Neural crest cell (in vitro differentiated cells): ENCODE measurements at regions not wholly inside any gene's neighbourhood (a gene's known extent, or its start where the extent isn't known, plus 50 kb on each side); places are given as distances from the start of the nearest gene placed in this dataset.

Source experiments
- DNase-seq: peaks from one replicate; pipeline ENCODE4 v3.0.0; 2021; ENCODE audit warnings: low read depth, mixed read lengths, low spot score
- H3K27ac Mint-ChIP-seq: one replicate; pipeline ENCODE4 v1.8.0; 2021; ENCODE audit warnings: mild to moderate bottlenecking, mixed read lengths; ENCODE audit not compliant: unreplicated experiment
- H3K27me3 Mint-ChIP-seq: 2 replicates; pipeline ENCODE4 v1.8.0; 2021; ENCODE audit warnings: low read depth, mild to moderate bottlenecking, mixed read lengths
- H3K36me3 Mint-ChIP-seq: 2 replicates; pipeline ENCODE4 v1.8.0; 2021; ENCODE audit warnings: low read depth, mild to moderate bottlenecking, mixed read lengths
- H3K4me1 Mint-ChIP-seq: 2 replicates; pipeline ENCODE4 v1.8.0; 2021; ENCODE audit warnings: mixed read lengths
- H3K4me3 Mint-ChIP-seq: one replicate; pipeline ENCODE4 v1.8.0; 2021; ENCODE audit warnings: mild to moderate bottlenecking, mixed read lengths
- H3K9me3 Mint-ChIP-seq: 2 replicates; pipeline ENCODE4 v1.8.0; 2021; ENCODE audit warnings: mixed read lengths
- CTCF ChIP-seq: fragments of 200-600 bp; sonication (generic); conservative IDR thresholded peaks from 2 replicates; pipeline ENCODE4 v1.5.0; 2021; ENCODE audit warnings: antibody characterized with exemption, mild to moderate bottlenecking

DNA sequence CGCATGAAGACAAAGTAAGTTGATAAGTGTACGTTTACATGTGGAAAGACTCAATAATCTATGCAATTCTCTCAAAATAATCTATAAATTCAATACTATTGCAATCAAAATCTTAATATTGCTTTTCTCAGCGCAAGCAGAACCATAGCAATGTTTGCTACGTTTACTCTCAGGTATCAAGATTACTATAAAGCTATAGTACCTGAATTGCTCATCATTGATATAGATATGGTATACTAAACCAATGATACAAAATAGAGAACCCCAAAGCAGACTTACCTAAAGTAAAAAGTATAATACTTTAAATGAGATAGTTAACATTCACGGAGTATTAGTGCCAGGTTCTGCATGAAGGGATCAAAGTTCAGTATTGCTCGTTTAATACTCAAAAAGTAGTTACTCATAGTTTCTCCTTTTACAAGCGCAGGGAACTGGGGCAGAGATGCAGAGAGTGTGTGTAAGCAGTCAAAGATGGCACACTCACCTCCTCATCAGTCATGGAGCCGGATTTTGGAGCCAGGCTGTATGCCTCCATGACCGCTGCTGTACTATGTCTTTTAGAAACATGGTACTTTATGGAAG lies 391.0 kb upstream of the ID2 start:
- Mint-ChIP-seq H3K27me3 (peaks cover 5% of the 10 kb centered on the region), H3K9me3 (peaks cover 3% of the 10 kb centered on the region), H3K4me1 (no peaks in the 10 kb centered on the region), H3K27ac (no peak overlapping the region), H3K36me3 (peaks cover 3% of the 10 kb centered on the region), H3K4me3 (no peak overlapping the region)
- TF ChIP-seq CTCF: no peak
- DNase-seq: no peak

DNA sequence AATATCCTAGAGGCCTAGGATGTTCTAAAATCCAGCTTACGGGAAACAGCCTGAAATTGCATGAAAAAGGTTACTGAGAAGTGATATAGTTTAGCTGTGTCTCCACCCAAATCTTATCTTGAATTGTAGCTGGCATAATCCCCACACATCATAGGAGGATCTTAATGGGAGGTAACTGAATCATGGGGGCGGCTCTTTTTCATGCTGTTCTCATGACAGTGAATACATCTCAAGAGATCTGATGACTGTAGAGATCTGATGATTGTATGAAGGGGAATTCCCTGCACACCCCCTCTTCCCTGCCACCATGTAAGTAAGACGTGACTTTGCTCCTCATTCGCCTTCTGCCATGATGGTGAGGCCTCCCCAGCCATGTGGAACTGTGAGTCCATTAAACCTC lies 385.6 kb upstream of the ID2 start:
- peaks cover 7% of the 10 kb centered on the region for H3K36me3 Mint-ChIP-seq
- TF ChIP-seq CTCF: no peak
- DNase-seq: no peak
- peaks cover 13% of the 10 kb centered on the region for H3K4me1 Mint-ChIP-seq
- H3K4me3 Mint-ChIP-seq: no peak overlapping the region
- H3K9me3 Mint-ChIP-seq: peaks cover 17% of the 10 kb centered on the region
- H3K27me3 Mint-ChIP-seq: peaks cover 5% of the 10 kb centered on the region
- H3K27ac Mint-ChIP-seq: no peak overlapping the region

- no peak overlapping the region for H3K27ac Mint-ChIP-seq
- H3K9me3 Mint-ChIP-seq: peaks cover 17% of the 10 kb centered on the region
- peaks cover 7% of the 10 kb centered on the region for H3K36me3 Mint-ChIP-seq
- no peak overlapping the region for H3K4me3 Mint-ChIP-seq
- H3K4me1 Mint-ChIP-seq: peaks cover 15% of the 10 kb centered on the region
- H3K27me3 Mint-ChIP-seq: peaks cover 2% of the 10 kb centered on the region
- no peak for DNase-seq
- no peak for TF ChIP-seq CTCF
Observed at GRCh38 chr2:8297376-8298231, 384.3 kb upstream of the ID2 start.

DNA sequence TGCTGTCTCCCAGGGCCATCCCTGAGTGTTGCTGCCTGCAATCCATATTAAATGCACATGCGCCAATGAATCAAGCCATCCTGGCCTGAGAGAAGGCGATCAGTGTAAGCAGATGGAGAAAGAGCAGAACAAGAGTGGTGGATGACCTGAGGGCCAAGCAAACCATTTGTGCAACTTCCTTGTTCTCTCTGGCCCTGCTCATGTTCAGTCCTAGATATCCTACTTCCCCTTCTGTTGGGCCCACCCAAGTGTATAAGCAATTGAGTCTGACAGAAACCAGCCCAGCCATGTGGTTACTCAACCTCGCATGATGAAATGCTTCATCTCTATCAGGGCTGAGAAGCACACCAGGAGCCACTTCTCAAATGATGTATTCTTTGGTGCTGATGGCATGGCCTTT lies 383.1 kb upstream of the ID2 start:
- Mint-ChIP-seq H3K4me1 (peaks cover 15% of the 10 kb centered on the region), H3K36me3 (peaks cover 7% of the 10 kb centered on the region), H3K4me3 (no peak overlapping the region), H3K27ac (no peak overlapping the region), H3K9me3 (peaks cover 20% of the 10 kb centered on the region), H3K27me3 (peaks cover 2% of the 10 kb centered on the region)
- no peak for DNase-seq
- TF ChIP-seq CTCF: no peak

DNA sequence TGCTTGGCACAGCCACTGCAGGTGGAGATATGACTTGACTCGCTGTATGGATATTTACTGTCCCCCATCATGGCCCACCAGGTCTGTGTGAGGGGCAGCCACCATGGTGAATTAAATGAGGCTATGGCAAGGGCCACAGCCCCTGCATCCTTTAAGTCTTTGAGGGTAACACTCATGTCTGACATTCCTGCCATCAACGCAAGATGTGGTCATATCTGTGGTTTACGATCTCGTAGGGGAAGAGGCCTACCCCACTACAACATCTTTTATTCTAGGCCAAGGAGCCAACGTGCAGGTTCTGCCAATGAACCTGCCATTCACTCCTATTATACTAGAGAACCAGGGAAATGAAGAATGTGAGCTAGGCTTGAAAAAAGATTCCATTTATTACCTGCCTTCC lies 381.6 kb upstream of the ID2 start:
- no peak for TF ChIP-seq CTCF
- Mint-ChIP-seq H3K27ac (no peak overlapping the region), H3K27me3 (no peaks in the 10 kb centered on the region), H3K36me3 (peaks cover 4% of the 10 kb centered on the region), H3K9me3 (peaks cover 17% of the 10 kb centered on the region), H3K4me1 (peaks cover 15% of the 10 kb centered on the region), H3K4me3 (no peak overlapping the region)
- DNase-seq: no peak
